B cell (primary cell): ENCODE measurements at regions not wholly inside any gene's neighbourhood (a gene's known extent, or its start where the extent isn't known, plus 50 kb on each side); places are given as distances from the start of the nearest gene placed in this dataset.

Experiments used
- ATAC-seq: fragments of 200-7000 bp; cut with Tn5 transposase; one replicate; pipeline ENCODE4 v1.10.0; 2021; ENCODE audit warnings: low read depth, mild to moderate bottlenecking, moderate number of reproducible peaks, moderate library complexity
- CTCF ChIA-PET: fragments of 350-600 bp; sonication (Branson Sonifier 250); formaldehyde crosslinking; loops from one replicate; lab custom pipeline; 2021; ENCODE audit warnings: antibody characterized with exemption, inconsistent platforms; lab: Charles Lee
- POLR2A ChIA-PET: fragments of 350-600 bp; sonication (Branson Sonifier 250); formaldehyde crosslinking; loops from one replicate; lab custom pipeline; 2021; ENCODE audit warnings: antibody characterized with exemption; lab: Charles Lee
- DNase-seq: peaks from one replicate; pipeline ENCODE4 v3.0.0; 2013
- H2AFZ ChIP-seq: 2 replicates; pipeline ENCODE4 v1.6.1; 2012; ENCODE audit warnings: mild to moderate bottlenecking, low read depth, low read length; ENCODE audit not compliant: insufficient read depth, poor library complexity, severe bottlenecking
- H3K27ac ChIP-seq, 2 donors: 1 replicate in 1 of 2; 2 replicates in 1 of 2; pipeline ENCODE4 v1.5.1; 2012 to 2013; ENCODE audit warnings: low read length in 2 of 2, mild to moderate bottlenecking in 2 of 2, moderate library complexity in 1 of 2
- H3K27me3 ChIP-seq, 4 experiments: fragments of 200-600 bp in 1 of 4; sonication (generic) in 1 of 4; replicated peaks in 1 of 4; 1 replicate in 2 of 4; 2 replicates in 2 of 4; pipeline versions ENCODE4 v1.6.1 to v1.7.0; 2013 to 2016; ENCODE audit warnings: low read length in 3 of 4, mild to moderate bottlenecking in 2 of 4, mixed read lengths in 1 of 4, moderate library complexity in 1 of 4; ENCODE audit not compliant: insufficient read depth in 4 of 4, control insufficient read depth in 3 of 4; ENCODE audit errors: control extremely low read depth in 1 of 4
- H3K36me3 ChIP-seq, 2 experiments: replicated peaks in 1 of 2; 1 replicate in 1 of 2; 2 replicates in 1 of 2; pipeline versions ENCODE4 v1.6.1 to v1.7.1; 2013; ENCODE audit warnings: low read length in 1 of 2; ENCODE audit not compliant: insufficient read depth in 2 of 2, control insufficient read depth in 1 of 2; ENCODE audit errors: control extremely low read depth in 1 of 2, extremely low read depth in 1 of 2
- H3K4me1 ChIP-seq, 2 donors: fragments of 200-600 bp in 1 of 2; sonication (generic) in 1 of 2; 1 replicate in 1 of 2; 2 replicates in 1 of 2; pipeline versions ENCODE4 v1.5.1 to v1.6.1; 2013 to 2017; ENCODE audit warnings: low read length in 2 of 2; ENCODE audit not compliant: control insufficient read depth in 2 of 2, insufficient read depth in 2 of 2
- H3K4me2 ChIP-seq: replicated peaks from 2 replicates; pipeline ENCODE3; 2012; ENCODE audit warnings: mild to moderate bottlenecking, low read depth, low read length; ENCODE audit not compliant: poor library complexity, severe bottlenecking
- H3K4me3 ChIP-seq, 5 experiments: fragments of 200-600 bp in 1 of 5; sonication (generic) in 1 of 5; 1 replicate in 3 of 5; 2 replicates in 2 of 5; pipeline versions ENCODE4 v1.5.1 to v1.7.0; 2011 to 2016; ENCODE audit warnings: low read length in 4 of 5, mild to moderate bottlenecking in 4 of 5, low read depth in 2 of 5, control low read depth in 1 of 5, moderate library complexity in 1 of 5; ENCODE audit not compliant: insufficient read depth in 1 of 5; ENCODE audit errors: control extremely low read depth in 1 of 5, extremely low read depth in 1 of 5
- H3K79me2 ChIP-seq: fragments of 200-600 bp; sonication (generic); one replicate; pipeline ENCODE4 v1.6.0; 2016; ENCODE audit warnings: low read length; ENCODE audit not compliant: control insufficient read depth, insufficient read depth
- H3K9ac ChIP-seq: fragments of 200-600 bp; sonication (generic); 2 replicates; pipeline ENCODE4 v1.6.1; 2017; ENCODE audit warnings: mild to moderate bottlenecking, low read length, moderate library complexity
- H3K9me3 ChIP-seq, 3 donors: one replicate each; pipeline versions ENCODE4 v1.6.1 to v1.7.1; 2013; ENCODE audit warnings: low read length in 2 of 3; ENCODE audit not compliant: control insufficient read depth in 2 of 3, insufficient read depth in 1 of 3; ENCODE audit errors: control extremely low read depth in 1 of 3
- H4K20me1 ChIP-seq: 2 replicates; pipeline ENCODE4 v1.6.0; 2012; ENCODE audit warnings: mild to moderate bottlenecking, low read length; ENCODE audit not compliant: insufficient read depth, control insufficient read depth, poor library complexity, severe bottlenecking
- H3K27ac Mint-ChIP-seq: one replicate; pipeline ENCODE4 v1.8.0; 2021; ENCODE audit warnings: mixed read lengths
- H3K27me3 Mint-ChIP-seq: one replicate; pipeline ENCODE4 v1.8.0; 2021; ENCODE audit warnings: mixed read lengths
- H3K4me1 Mint-ChIP-seq: one replicate; pipeline ENCODE4 v1.8.0; 2021; ENCODE audit warnings: mixed read lengths
- H3K4me3 Mint-ChIP-seq: one replicate; pipeline ENCODE4 v1.8.0; 2021; ENCODE audit warnings: mixed read lengths
- H3K9me3 Mint-ChIP-seq: one replicate; pipeline ENCODE4 v1.8.0; 2022; ENCODE audit warnings: mixed read lengths; ENCODE audit not compliant: insufficient read depth
- EZH2 ChIP-seq: IDR thresholded peaks from 2 replicates; pipeline ENCODE4 v1.6.1; 2012; ENCODE audit warnings: borderline replicate concordance, low read depth, mild to moderate bottlenecking, moderate library complexity, low read length; ENCODE audit not compliant: insufficient read depth, poor library complexity, severe bottlenecking
- WGBS: methylation state at CpG from one replicate; pipeline ENCODE4 v1.1.5; 2013; ENCODE audit warnings: missing lambda C conversion rate; ENCODE audit not compliant: insufficient coverage; 5-methylcytosine and 5-hydroxymethylcytosine counted together
- intact Hi-C: fragments of 100-400 bp; cut with micrococcal nuclease; formaldehyde crosslinking; loops from one replicate; pipeline ENCODE4 v1.10.0; 2022
- TF ChIP-seq, protein P1 (sequence below): fragments of 200-600 bp; IDR thresholded peaks from one replicate; pipeline ENCODE4 v1.8.0; 2022; ENCODE audit warnings: antibody characterized with exemption, mild to moderate bottlenecking

DNA sequence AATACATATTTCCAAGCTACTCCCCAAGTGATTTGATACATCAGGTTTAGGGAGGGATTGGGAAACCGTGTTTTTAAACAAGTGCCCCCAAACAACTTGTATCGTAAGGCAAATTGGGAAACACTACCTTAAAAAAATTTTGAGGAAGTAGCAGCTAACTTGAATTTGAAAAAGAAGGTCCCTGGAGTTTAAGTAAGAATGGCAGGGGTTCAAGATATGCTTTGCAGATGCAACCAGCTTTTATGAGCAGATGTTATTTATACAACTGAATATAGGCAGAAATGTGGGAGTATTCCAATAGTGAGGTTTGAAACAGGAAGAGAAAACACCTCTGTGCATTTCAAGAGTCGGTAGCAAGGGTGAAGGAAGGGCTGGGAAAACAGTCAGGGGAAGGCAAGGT lies 139.6 kb downstream of the IL20RB start:
- DNase-seq (no peak), ATAC-seq (no peak)
- no peak overlapping the region for H3K27ac Mint-ChIP-seq
- no peak for TF ChIP-seq EZH2
- H3K27me3 ChIP-seq = no peaks in the 10 kb centered on the region
- H4K20me1 ChIP-seq = no peaks in the 10 kb centered on the region
- H2AFZ ChIP-seq = no peak overlapping the region
- intact Hi-C loops = no loop called here
- H3K9ac ChIP-seq = no peak overlapping the region
- no peak overlapping the region for H3K4me3 Mint-ChIP-seq
- 14% methylated on average over 1 of the region's 3 CpGs for WGBS
- H3K4me1 Mint-ChIP-seq = no peaks in the 10 kb centered on the region
- no peak overlapping the region for H3K4me2 ChIP-seq
- H3K9me3 ChIP-seq = no peaks in the 10 kb centered on the region
- no peaks in the 10 kb centered on the region for H3K79me2 ChIP-seq
- H3K9me3 Mint-ChIP-seq = no peaks in the 10 kb centered on the region
- H3K4me1 ChIP-seq = no peaks in the 10 kb centered on the region
- no peak overlapping the region for H3K27ac ChIP-seq
- peaks cover 31% of the 10 kb centered on the region for H3K27me3 Mint-ChIP-seq
- CTCF ChIA-PET = interaction anchor here (1.3 to 1.9 kb wide), 2 partner anchors 8 to 9 kb away, joined by 3 to 11 read pairs; no protein-coding TSS in a partner anchor
- no peaks in the 10 kb centered on the region for H3K36me3 ChIP-seq
- POLR2A ChIA-PET = no interaction called here
- no peak overlapping the region for H3K4me3 ChIP-seq

DNA sequence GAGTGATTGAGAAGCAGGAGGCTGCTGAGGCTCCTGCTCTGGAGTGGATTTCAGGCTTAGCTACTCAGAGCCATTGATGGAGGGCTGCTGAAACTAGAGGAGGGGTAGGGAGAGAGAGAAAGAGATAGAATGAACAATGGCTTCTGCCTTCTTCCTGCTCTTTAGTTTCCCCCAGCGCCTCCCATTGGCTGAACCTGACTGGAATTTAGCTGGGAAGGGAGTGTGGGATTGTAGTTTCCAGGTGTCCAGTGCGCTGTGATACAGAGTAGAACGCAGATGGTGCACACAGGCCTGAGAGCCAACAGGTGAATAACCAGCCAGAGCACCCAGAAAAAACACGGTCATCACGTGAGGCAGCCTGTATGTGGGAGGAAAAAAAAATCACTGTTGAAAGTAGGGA lies 140.1 kb downstream of the IL20RB start:
- no peak overlapping the region for H3K4me3 ChIP-seq
- WGBS = 91% methylated on average over 4 of the region's 5 CpGs
- Mint-ChIP-seq H3K4me3 (no peak overlapping the region), H3K9me3 (no peaks in the 10 kb centered on the region), H3K4me1 (no peaks in the 10 kb centered on the region), H3K27me3 (peaks cover 26% of the 10 kb centered on the region), H3K27ac (no peak overlapping the region)
- H3K27me3 ChIP-seq = no peaks in the 10 kb centered on the region
- H2AFZ ChIP-seq = no peak overlapping the region
- intact Hi-C loops = no loop called here
- H3K4me2 ChIP-seq = no peak overlapping the region
- DNase-seq (no peak), ATAC-seq (no peak)
- no peaks in the 10 kb centered on the region for H3K79me2 ChIP-seq
- H3K27ac ChIP-seq = no peak overlapping the region
- ChIA-PET POLR2A (no interaction called here), CTCF (interaction anchor here (1.3 kb wide), 1 partner anchor 10 kb away, joined by 3 read pairs; no protein-coding TSS in a partner anchor)
- H3K9ac ChIP-seq = no peak overlapping the region
- TF ChIP-seq EZH2 = no peak
- TF ChIP-seq, protein P1, sequence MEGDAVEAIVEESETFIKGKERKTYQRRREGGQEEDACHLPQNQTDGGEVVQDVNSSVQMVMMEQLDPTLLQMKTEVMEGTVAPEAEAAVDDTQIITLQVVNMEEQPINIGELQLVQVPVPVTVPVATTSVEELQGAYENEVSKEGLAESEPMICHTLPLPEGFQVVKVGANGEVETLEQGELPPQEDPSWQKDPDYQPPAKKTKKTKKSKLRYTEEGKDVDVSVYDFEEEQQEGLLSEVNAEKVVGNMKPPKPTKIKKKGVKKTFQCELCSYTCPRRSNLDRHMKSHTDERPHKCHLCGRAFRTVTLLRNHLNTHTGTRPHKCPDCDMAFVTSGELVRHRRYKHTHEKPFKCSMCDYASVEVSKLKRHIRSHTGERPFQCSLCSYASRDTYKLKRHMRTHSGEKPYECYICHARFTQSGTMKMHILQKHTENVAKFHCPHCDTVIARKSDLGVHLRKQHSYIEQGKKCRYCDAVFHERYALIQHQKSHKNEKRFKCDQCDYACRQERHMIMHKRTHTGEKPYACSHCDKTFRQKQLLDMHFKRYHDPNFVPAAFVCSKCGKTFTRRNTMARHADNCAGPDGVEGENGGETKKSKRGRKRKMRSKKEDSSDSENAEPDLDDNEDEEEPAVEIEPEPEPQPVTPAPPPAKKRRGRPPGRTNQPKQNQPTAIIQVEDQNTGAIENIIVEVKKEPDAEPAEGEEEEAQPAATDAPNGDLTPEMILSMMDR = no peak
- no peaks in the 10 kb centered on the region for H3K9me3 ChIP-seq
- H3K36me3 ChIP-seq = no peaks in the 10 kb centered on the region
- H4K20me1 ChIP-seq = no peaks in the 10 kb centered on the region
- H3K4me1 ChIP-seq = no peaks in the 10 kb centered on the region
